ENCODE measurements at regions not wholly inside any gene's neighbourhood (a gene's known extent, or its start where the extent isn't known, plus 50 kb on each side); places are given as distances from the start of the nearest gene placed in this dataset.

GRCh38 chr7:89584896-89585295 is 569.4 kb upstream of the STEAP1 start:
- no peak for TF ChIP-seq POLR2AphosphoS5 (IDR thresholded peaks at IDR 0.05)
- TF ChIP-seq POLR2A (IDR thresholded peaks at IDR 0.05): no peak

All from breast epithelium (tissue), 3 donors.